ENCODE measurements at regions not wholly inside any gene's neighbourhood (a gene's known extent, or its start where the extent isn't known, plus 50 kb on each side); places are given as distances from the start of the nearest gene placed in this dataset.

DNA sequence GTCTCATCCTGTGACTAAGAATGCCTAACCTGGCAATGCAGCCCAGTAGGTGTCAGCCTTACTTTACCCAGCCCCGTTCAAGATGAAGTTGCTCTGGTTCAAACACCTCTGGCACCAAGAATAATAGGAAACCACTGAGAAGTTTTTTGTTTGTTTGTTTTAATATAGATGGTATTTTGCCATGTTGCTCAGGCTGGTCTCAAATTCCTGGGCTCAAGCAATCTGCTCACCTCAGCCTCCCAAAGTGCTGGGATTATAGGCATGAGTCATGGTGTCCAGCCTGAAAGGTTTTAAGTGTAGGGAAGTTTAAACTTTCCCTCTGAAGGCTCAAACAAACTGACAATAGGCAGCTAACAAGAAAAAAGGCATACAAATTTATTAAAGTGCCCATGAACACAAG, 51.2 kb upstream of the ABCC4 start:
- no peak for DNase-seq (ENCODE audit: low read depth in 3 of 3)

DNA sequence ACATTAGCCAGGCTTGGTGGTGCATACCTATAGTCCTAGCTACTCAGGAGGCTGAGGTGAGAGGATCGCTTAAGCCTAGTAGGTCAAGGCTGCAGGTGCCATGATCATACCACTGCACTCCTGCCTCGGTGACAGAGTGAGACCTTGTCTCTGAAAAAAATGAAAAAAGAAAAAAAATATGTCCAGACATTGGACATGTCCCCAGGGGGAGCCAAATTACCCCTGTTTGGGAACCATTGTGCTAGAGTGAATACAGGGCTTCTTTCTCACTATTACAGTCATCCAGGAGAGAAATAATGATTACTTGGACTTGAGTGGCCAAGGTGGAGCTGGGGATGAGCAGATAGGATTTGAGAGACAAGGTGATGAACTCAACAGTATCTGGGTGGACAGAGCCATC, 52.9 kb upstream of the ABCC4 start:
- no peak for DNase-seq (ENCODE audit: low read depth in 3 of 3)

DNA sequence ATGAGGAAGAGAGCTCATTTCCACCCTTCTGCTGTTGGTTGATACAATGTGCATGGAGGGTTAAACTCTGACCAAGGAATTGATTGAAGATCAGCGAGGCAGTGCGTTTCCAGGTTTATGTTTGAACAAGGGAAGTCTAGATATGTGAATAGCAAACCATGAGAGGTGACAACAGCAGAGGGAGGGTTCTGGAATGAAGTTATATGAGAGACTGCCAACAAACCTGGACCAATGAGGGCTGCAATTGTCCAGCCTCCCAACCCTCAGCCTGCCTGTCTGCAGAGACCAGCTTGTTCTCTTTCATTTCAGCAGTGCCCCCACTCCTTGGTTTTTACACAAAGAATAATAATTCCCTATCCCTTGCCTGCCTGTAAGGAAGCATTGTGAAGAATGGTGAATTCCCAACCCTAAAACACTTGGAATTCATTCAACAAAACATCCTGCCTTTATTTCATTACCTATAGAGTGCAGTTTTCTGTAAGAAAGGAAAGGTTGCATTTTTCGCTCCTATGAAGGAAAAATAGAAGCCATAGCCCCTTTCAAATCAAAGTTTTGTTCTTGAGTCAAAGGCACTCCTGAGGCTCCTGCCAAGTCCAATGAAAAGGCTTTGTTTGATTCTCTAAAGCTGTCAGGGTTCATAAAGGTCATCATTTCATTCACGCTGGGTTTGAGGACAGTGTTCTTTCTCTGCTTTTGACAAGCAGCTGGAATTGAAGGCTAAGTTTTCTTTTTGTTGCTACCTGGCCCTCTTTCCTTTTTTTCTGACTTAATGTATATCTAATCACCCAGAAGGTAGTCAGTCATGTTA, 53.6 kb upstream of the ABCC4 start:
- no peak for DNase-seq (ENCODE audit: low read depth in 3 of 3)

DNA sequence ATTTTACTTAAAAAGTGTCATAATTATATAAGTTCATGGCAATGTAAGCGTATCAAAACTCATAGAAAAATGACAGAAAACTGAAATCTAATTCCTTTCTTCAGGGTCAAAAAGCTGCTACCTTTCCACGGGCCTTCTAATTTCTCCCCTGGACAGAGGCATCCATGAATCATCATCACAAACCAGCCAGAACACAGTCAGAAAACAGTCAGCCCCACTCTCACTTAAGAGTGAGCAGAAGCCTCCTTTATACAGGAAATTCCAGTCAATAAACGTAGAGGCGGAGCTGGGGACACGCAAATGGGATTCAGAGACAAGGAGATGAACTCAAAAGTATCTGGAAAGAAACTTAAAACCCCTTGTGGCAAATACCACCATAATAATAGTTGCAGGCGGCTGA, 54.2 kb upstream of the ABCC4 start:
- no peak for DNase-seq (ENCODE audit: low read depth in 3 of 3)

DNA sequence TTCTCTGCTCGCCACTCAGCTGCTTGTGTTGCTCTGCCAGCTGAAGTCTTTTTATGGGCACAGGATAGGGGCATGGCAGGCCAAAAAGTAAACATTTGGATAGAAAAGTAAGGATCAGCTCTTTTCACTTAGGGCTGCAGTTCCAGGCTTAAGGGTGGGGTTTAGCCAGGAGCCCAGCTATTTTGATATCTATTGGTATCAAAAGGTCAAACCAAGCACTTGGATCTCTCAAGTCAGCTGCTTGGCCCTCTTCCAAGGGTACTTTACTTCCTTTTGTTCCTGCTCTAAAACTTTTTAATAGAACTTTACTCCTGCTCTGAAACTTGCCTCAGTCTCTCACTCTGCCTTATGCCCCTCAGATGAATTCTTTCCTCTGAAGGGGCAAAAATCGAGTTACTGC, 55.7 kb upstream of the ABCC4 start:
- no peak for DNase-seq (ENCODE audit: low read depth in 3 of 3)

DNA sequence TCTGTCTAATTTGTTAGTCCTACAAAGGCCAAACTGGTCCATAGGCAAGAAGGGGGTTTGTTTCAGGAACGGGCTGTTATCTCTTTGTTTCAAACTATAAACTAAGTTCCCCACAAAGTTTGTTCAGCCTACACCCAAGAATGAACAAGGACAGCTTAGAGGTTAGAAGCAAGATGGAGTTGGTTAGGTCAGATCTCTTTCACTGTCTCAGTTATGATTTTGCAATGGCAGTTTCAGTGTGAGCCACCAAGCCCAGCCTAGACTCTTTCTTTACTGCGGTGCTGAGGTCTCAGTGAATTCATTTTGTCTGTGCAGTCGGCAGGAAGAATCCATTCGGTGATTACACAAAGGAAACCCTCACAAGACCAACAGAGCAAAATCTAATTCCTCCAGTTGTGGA, 56.6 kb upstream of the ABCC4 start:
- DNase-seq (ENCODE audit: low read depth in 3 of 3) = no peak

DNA sequence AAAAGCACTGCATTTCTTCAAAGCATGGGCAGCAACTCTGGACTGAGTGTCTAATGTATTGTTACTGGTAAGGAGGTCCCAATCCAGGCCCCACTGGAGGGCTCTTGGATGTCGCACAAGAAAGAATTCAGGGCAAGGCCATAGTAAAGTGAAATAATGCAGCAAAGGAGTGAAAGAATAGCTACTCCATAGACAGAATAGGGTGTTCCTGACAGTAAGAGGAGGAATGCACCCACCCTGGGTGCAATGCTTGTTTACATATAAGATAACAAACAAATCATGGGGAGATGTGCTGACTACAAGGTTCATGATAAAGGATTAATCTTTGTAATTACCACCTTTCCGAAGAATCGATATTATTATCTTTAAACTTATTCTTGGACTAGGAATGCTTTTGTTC, 58.8 kb upstream of the ABCC4 start:
- no peak for DNase-seq (ENCODE audit: low read depth in 3 of 3)

DNA sequence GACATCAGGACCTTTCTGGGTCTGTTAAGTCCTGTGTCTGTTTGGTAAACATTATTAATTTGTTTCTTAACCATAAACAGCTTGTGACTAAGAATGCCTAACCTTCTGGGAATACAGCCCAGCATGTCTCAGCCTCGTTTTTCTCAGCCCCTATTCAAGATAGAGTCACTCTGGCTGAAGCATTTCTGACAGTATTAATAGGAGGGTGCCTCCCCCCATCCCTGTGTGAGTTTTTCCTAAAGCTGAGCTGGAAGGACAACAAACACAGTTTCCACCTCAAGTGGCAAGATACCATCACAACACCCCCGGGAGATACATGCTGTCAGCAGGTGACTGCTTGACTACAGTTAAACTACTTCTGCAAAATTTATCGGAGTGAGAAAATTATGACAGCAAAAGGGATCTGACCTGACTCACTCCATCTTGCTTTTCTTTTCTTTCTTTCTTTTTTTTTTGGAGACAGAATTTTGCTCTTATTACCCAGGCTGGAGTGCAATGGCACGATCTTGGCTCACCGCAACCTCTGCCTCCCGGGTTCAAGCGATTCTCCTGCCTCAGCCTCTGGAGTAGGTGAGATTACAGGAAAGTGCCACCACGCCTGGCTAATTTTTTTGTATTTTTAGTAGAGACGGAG, 59.3 kb upstream of the ABCC4 start:
- no peak for DNase-seq (ENCODE audit: low read depth in 3 of 3)

DNA sequence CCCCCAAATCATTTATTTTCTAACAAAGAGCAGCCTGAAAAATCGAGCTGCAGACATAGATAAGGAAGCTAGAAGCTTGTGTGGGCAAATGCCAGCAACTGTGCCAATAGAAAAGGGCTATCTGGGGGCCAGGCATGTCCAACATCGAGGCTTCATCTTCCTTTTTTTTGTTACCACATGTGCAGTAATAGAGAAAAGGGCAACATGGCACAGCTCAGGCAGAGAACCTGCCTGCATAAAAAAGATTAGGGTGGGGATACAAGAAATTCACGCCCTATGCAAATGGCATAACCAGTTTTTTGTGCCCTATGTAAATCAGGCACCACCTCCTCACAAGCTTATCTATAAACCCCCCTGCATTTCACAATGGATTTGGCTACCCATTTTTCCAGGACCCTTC, 60.4 kb upstream of the ABCC4 start:
- no peak for DNase-seq (ENCODE audit: low read depth in 3 of 3)

DNA sequence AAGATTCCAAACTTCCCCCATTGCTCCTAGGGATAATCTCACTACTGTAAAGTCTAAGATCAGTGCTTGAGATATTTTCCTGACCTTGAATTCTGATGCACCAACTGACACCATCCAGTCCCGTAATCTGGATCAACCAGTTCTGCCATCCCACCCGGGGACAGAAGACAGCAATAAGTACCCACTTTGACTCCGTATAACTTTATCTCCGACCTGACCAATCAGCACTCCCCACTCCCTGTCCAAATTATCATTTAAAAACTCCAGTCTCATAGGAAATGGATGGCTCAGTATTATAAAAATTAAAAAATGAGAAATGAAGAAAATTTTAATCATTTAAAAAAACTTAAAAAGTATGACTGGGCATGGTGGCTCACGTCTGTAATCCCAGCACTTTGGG, 61.4 kb upstream of the ABCC4 start:
- no peak for DNase-seq (ENCODE audit: low read depth in 3 of 3)

DNA sequence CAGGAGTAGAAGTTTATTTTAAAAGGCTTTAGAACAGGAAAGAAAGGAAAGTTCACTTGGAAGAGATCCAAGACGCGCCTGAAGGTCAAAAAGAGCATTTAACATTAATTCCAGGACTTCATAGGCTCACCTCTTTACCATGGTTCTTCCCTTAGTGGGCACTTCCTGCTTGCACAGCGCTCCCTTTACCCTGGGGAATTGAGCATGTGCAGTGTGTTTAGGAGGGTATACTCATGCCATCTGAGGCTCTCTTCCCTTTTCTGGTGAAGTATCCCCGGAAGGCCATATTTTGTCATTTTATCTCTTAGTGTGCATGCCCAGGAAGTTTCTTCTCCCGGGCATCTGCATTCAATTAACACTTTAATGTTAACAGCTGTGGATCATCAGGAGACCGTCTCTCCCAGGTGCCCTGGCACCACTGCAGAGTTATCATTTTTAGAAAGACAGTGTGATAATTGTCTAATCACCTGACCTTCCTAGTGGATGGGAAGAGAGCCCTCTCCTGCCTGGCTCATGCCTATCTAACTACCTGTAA, 66.1 kb upstream of the ABCC4 start:
- no peak for DNase-seq (ENCODE audit: low read depth in 3 of 3)

DNA sequence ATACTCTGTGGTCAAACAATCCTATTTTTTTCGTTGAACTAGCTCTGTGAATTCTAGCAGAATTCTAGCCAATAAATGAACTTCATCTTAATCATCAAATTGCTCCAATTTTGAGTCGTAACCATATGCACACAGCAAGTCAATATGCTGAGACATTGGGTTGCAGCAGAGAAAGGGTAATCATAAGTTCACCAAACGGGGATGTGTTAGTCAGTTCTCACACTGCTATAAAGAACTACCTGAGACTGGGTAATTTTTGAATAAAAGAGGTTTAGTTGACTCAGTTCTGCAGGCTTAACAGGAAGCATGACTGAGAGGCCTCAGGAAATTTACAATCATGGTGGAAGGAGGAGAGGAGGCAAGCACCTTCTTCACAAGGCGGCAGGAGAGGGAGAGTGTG, 67.7 kb upstream of the ABCC4 start:
- DNase-seq (ENCODE audit: low read depth in 3 of 3) = no peak

DNA sequence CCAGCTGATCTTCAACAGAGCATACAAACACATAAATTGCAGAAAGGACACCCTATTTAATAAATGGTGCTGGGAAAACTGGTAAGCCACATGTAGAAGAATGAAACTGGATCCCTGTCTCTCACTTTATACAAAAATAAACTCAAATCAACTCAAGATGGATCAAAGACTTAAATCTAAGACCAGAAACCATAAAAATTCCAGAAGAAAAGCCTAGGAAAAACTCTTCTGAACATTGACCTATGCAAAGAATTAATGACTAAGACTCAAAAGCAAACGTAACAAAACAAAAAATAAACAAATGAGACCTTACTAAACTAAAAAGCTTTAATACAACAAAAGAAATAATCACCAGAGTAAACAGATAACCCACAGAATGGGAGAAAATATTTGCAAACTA, 74.5 kb upstream of the ABCC4 start:
- no peak for DNase-seq (ENCODE audit: low read depth in 3 of 3)

DNA sequence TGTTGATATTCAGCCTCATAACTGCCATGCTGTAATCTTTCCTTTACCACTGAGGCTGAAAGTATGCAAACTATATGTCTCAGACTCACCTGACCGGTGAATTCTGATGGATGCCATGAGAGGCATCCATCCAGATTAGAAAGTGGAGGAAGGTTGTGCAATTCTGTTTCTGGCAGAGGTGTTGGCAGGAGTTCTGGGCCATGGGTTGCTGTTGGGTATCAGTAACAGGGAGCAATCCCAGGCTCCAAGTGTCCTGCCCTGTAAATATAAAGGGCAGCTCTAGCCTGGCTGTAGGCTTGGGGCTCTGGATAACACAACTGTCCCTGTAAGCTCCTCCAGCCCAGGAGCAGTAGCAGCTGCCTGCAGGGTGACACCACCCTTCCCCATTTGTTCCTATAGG, 77.4 kb upstream of the ABCC4 start:
- no peak for DNase-seq (ENCODE audit: low read depth in 3 of 3)

DNA sequence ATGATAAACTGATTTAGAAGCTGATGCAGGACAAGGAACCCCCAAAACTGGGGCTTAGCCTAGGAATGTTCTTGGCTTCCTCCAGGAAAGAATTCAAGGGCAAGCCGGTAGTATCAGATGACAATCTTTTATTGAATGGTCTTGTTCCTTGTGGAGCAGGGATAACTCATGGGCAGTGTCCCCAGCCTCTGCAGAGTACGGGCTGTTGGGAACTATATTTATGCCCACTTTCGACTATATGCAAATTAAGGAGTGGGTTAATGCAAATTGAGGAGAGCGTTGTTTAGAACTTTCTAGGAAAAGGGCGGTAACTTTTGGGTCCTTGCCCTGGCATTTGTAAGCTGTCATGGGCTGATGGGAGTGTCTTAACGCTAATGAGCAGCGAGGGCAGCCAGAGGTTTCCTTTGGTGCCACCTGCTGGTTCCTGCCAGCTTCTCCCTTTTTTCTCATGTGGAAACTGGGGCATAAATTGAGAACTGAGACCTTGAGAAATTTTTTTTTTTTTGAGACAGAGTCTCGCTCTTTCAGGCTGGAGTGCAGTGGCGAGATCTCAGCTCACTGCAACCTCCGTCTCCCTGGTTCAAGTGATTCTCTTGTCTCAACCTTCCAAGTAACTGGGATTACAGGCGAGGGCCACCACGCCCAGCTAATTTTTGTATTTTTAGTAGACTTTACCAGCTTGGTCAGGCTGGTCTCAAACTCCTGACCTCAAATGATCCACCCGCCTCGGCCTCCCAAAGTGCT, 79.4 kb upstream of the ABCC4 start:
- DNase-seq (ENCODE audit: low read depth in 3 of 3) = peak; percentile 48 to 52 (median 48)

DNA sequence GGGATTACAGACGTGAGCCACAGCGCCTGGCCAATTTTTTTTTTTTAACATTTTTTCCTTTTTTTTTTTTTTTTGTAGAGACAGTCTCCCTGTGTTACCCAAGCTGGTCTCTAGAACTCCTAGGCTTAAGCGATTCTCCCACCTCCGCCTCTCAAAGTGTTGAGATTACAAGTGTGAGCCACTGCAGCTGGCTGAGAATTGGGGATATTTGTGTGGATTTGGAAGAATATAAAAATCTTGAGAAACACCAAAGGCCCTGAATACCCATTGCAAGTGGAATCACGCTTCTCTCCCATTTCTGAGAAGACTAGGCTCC, 79.9 kb upstream of the ABCC4 start:
- no peak for DNase-seq (ENCODE audit: low read depth in 3 of 3)

DNA sequence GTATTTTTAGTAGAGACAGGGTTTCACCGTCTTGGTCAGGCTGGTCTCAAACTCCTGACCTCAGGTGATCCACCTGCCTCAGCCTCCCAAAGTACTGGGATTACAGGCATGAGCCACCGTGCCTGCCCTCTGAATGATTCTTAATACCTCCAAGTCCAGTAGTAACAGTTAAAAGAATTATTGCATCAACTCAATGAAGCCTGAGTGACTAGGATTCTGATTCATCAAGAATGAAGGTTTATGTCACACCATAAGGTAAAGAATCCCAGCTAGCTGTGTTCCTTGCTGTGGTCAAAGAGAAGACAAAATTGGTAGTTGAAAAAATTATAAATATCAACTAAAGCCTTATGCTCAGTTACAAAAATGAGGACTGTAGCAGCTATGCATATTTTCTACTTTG, 81.2 kb upstream of the ABCC4 start:
- no peak for DNase-seq (ENCODE audit: low read depth in 3 of 3)

DNA sequence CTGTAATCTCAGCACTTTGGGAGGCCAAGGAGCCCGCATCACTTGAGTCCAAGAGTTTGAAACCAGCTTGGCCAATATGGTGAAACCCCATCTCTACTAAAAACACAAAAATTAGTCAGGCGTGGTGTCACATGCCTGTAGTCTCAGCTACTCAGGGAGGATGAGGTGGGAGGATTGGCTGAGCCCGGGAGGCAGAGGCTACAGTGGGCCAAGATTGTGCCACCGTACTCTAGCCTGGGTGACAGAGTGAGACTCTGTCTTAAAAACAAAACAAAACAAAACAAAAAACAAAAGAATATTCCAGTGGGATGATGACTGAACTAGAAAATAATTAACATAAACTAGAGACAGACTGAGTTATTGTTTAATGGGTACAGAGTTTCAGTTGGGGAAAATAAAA, 81.7 kb upstream of the ABCC4 start:
- DNase-seq (ENCODE audit: low read depth in 3 of 3) = no peak

DNA sequence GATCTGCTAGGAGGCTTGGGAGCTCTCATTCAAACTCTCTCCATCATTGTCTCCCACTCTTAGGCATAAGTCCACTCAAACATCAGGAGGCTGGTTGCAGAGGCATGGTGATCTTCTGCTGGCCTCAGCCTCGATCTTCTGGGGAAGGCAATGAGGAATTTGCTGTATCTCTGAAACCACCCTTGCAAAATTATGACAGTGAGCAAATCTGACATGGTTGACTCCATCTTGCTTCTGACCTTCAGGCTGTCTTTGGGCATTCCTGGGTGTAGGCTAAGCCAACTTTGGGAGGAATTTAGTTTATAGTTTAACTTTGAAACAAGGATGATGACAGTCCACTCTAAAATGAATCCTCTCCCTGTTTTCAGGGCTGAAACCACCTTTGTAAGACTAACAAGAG, 84.1 kb upstream of the ABCC4 start:
- no peak for DNase-seq (ENCODE audit: low read depth in 3 of 3)

DNA sequence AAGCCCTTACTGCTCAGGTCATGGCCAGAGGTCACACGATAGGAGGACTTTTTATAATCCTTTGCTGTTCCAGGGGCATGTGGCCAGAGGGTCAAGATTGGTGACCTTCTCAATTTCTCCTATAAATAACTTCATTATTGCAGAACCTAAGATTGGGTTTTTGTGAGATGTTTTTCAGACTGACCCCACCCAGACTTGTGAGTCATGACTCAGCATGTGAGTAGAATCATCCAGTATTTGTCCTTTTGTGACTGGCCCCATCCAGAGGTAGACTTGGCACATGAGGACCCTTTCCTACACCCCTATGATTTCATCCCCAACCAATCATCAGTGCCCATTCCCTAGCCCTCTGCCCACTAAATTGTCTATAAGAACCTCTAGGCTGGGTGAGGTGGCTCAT, 84.5 kb upstream of the ABCC4 start:
- DNase-seq (ENCODE audit: low read depth in 3 of 3) = no peak

DNA sequence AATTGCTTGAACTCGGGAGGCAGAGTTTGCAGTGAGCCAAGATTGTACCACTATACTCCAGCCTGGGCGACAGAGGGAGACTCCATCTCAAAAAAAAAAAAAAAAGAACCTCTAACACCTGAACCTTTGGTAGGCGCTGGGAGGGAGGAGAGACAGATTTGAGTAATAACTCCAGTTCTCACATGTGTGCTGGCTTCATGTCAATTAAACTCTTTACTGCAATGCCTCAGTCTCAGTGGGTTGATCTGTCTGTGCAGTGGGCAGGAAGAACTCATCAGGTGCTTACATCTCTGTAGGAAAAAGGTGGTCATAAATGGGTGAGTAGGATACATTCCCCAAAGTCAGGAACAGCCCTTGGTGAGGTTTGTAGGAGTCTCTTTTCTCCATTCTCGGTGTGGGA, 85.1 kb upstream of the ABCC4 start:
- DNase-seq (ENCODE audit: low read depth in 3 of 3) = no peak

DNA sequence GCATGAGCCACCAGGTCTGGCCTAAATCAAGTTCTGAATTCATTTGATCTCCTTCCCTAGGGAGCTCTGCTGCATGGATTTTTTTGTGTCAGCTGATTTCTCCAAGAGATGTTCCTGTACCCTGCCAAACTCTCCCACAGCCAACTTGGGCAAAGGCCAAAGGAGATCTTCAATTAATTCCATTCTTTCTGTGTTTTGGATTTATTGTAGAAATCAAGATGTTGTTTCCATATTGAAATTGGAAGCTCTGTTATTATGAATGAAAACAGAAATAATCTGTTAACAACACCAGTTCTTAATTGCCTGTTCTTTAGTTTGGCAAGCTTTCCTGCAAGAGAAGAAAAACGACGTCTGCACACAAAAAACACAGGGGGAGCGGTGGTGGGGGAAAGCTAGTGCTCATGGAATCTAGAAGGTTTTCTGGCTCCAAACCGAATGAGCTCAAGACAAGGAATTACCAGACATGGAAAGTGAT, 86.5 kb upstream of the ABCC4 start:
- DNase-seq (ENCODE audit: low read depth in 3 of 3) = no peak
